OCI-LY7 (cell line): ENCODE measurements at regions not wholly inside any gene's neighbourhood (a gene's known extent, or its start where the extent isn't known, plus 50 kb on each side); places are given as distances from the start of the nearest gene placed in this dataset.

ENCODE experiments used
- EZH2phosphoT487 ChIP-seq: fragments of 200-600 bp; sonication (generic); IDR thresholded peaks from 2 replicates; pipeline ENCODE4 v1.6.1; 2018; ENCODE audit warnings: low read depth, borderline replicate concordance, mild to moderate bottlenecking, mixed run types, antibody characterized with exemption, low read length, moderate library complexity, mixed read lengths
- TF ChIP-seq, protein P1 (sequence below): fragments of 200-600 bp; sonication (generic); conservative IDR thresholded peaks from 2 replicates; pipeline ENCODE4 v1.5.1; 2014; ENCODE audit warnings: mild to moderate bottlenecking, antibody characterized with exemption, low read length, moderate library complexity, mixed read lengths

GRCh38 chr2:66093371-66093770, 341.6 kb upstream of the MEIS1 start:
- TF ChIP-seq, protein P1, sequence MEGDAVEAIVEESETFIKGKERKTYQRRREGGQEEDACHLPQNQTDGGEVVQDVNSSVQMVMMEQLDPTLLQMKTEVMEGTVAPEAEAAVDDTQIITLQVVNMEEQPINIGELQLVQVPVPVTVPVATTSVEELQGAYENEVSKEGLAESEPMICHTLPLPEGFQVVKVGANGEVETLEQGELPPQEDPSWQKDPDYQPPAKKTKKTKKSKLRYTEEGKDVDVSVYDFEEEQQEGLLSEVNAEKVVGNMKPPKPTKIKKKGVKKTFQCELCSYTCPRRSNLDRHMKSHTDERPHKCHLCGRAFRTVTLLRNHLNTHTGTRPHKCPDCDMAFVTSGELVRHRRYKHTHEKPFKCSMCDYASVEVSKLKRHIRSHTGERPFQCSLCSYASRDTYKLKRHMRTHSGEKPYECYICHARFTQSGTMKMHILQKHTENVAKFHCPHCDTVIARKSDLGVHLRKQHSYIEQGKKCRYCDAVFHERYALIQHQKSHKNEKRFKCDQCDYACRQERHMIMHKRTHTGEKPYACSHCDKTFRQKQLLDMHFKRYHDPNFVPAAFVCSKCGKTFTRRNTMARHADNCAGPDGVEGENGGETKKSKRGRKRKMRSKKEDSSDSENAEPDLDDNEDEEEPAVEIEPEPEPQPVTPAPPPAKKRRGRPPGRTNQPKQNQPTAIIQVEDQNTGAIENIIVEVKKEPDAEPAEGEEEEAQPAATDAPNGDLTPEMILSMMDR: no peak
- no peak for TF ChIP-seq EZH2phosphoT487
